Osteoblast (primary cell): ENCODE measurements at regions not wholly inside any gene's neighbourhood (a gene's known extent, or its start where the extent isn't known, plus 50 kb on each side); places are given as distances from the start of the nearest gene placed in this dataset.

ENCODE experiments used
- DNase-seq: peaks from one replicate; pipeline ENCODE4 v3.0.0; 2011; ENCODE audit warnings: low spot score, mixed read lengths; ENCODE audit not compliant: insufficient read length; ENCODE audit errors: missing footprints
- H2AFZ ChIP-seq: 2 replicates; pipeline ENCODE4 v1.6.0; 2011; ENCODE audit warnings: mild to moderate bottlenecking, low read length
- H3K27ac ChIP-seq: 2 replicates; pipeline ENCODE4 v1.5.1; 2011; ENCODE audit warnings: mild to moderate bottlenecking, low read depth, low read length, moderate library complexity
- H3K27me3 ChIP-seq: 2 replicates; pipeline ENCODE4 v1.6.0; 2012; ENCODE audit warnings: mild to moderate bottlenecking, control low read depth, inconsistent platforms, low read length, moderate library complexity; ENCODE audit not compliant: insufficient read depth
- H3K36me3 ChIP-seq: 2 replicates; pipeline ENCODE4 v1.5.1; 2011; ENCODE audit warnings: mild to moderate bottlenecking, low read length, control low read depth, moderate library complexity; ENCODE audit not compliant: insufficient read depth
- H3K4me1 ChIP-seq: 2 replicates; pipeline ENCODE4 v1.5.1; 2011; ENCODE audit warnings: mild to moderate bottlenecking, low read length, control low read depth, moderate library complexity; ENCODE audit not compliant: insufficient read depth
- H3K4me2 ChIP-seq: 2 replicates; pipeline ENCODE4 v1.6.0; 2011; ENCODE audit warnings: mild to moderate bottlenecking, low read length; ENCODE audit not compliant: insufficient read depth
- H3K4me3 ChIP-seq: fragments of 200-600 bp; sonication (generic); 3 replicates; pipeline ENCODE4 v1.5.1; 2012; ENCODE audit warnings: mild to moderate bottlenecking, low read length, inconsistent platforms; ENCODE audit not compliant: insufficient read depth
- H3K79me2 ChIP-seq: 2 replicates; pipeline ENCODE4 v1.6.0; 2012; ENCODE audit warnings: mild to moderate bottlenecking, low read length, control low read depth, inconsistent platforms; ENCODE audit not compliant: insufficient read depth
- H3K9me3 ChIP-seq: 2 replicates; pipeline ENCODE4 v1.5.1; 2011; ENCODE audit warnings: low read depth, low read length, control low read depth
- H4K20me1 ChIP-seq: 2 replicates; pipeline ENCODE4 v1.6.0; 2012; ENCODE audit warnings: mild to moderate bottlenecking, low read length, control low read depth; ENCODE audit not compliant: insufficient read depth
- TF ChIP-seq, protein P1 (sequence below): IDR thresholded peaks from 2 replicates; pipeline ENCODE4 v1.5.1; 2011; ENCODE audit warnings: mild to moderate bottlenecking, low read depth, low read length, moderate library complexity; ENCODE audit errors: extremely low read depth

DNA sequence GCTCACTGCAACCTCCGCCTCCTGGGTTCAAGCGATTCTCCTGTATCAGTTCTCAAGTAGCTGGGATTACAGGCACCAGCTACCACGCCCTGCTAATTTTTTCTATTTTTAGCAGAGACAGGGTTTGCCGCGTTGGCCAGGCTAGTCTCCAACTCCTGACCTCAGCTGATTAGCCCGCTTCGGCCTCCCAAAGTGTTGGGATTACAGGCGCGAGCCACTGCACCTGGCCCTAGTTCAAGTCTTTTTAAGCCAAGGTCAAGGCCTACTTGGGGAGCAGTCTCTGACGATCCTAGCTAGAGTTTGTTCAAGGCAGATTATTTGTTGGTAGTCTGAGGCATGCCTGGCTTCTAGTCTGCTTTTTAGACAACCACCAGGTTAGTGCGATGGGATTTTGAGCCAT lies 709.5 kb upstream of the COBL start:
- Histone ChIP-seq H3K4me1 (no peaks in the 10 kb centered on the region), H3K36me3 (no peaks in the 10 kb centered on the region), H3K4me2 (no peak overlapping the region), H3K79me2 (no peaks in the 10 kb centered on the region), H3K9me3 (no peaks in the 10 kb centered on the region), H3K27me3 (no peaks in the 10 kb centered on the region), H3K27ac (no peak overlapping the region), H2AFZ (no peak overlapping the region), H3K4me3 (no peak overlapping the region), H4K20me1 (no peaks in the 10 kb centered on the region)
- DNase-seq = no peak
- TF ChIP-seq, protein P1, sequence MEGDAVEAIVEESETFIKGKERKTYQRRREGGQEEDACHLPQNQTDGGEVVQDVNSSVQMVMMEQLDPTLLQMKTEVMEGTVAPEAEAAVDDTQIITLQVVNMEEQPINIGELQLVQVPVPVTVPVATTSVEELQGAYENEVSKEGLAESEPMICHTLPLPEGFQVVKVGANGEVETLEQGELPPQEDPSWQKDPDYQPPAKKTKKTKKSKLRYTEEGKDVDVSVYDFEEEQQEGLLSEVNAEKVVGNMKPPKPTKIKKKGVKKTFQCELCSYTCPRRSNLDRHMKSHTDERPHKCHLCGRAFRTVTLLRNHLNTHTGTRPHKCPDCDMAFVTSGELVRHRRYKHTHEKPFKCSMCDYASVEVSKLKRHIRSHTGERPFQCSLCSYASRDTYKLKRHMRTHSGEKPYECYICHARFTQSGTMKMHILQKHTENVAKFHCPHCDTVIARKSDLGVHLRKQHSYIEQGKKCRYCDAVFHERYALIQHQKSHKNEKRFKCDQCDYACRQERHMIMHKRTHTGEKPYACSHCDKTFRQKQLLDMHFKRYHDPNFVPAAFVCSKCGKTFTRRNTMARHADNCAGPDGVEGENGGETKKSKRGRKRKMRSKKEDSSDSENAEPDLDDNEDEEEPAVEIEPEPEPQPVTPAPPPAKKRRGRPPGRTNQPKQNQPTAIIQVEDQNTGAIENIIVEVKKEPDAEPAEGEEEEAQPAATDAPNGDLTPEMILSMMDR = no peak

DNA sequence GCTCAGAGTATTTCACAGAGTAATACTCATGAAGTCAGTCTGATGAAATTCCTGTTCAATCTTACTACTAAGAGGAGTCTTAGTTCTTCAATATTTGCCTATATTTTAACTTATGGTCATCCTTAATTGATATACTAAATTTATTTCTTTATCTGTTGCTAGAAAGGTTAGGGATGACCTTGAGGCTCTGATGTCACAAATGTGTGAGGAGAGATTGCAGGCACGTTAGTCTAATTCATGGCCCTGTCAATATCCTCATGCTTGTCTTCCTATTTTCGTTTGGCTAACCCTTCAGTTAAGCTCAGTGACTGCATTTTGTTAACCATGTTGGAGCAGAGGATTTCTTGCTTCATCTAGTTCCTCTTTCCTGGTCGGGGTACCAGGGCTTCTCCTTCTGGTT lies 704.7 kb upstream of the COBL start:
- Histone ChIP-seq H3K27ac (no peak overlapping the region), H4K20me1 (no peaks in the 10 kb centered on the region), H2AFZ (no peak overlapping the region), H3K4me1 (no peaks in the 10 kb centered on the region), H3K4me2 (no peak overlapping the region), H3K79me2 (no peaks in the 10 kb centered on the region), H3K27me3 (no peaks in the 10 kb centered on the region), H3K9me3 (peaks cover 5% of the 10 kb centered on the region), H3K36me3 (no peaks in the 10 kb centered on the region), H3K4me3 (no peak overlapping the region)
- no peak for DNase-seq
- TF ChIP-seq, protein P1 = no peak

DNA sequence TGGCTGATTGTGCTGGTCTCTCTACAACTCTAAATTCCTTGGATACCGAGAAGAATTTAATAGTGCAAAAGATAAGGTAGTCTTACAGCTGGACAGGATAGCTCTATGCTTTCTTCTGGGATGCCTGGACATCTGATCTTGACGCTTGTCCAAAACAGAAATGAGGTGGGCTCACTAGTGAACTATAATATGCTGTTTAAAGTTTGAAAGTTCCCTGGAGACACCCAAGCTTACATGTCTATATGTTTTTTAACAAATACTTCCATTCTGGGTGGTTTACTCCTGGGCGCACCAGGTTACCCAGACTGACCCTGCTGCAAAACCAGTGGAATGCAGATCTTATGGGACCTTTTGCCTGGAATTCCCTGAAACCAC lies 702.1 kb upstream of the COBL start:
- H3K79me2 ChIP-seq = no peaks in the 10 kb centered on the region
- DNase-seq = no peak
- H3K4me1 ChIP-seq = no peaks in the 10 kb centered on the region
- H3K4me2 ChIP-seq = no peak overlapping the region
- H3K4me3 ChIP-seq = no peak overlapping the region
- no peaks in the 10 kb centered on the region for H3K36me3 ChIP-seq
- H3K27me3 ChIP-seq = no peaks in the 10 kb centered on the region
- no peak overlapping the region for H3K27ac ChIP-seq
- peaks cover 5% of the 10 kb centered on the region for H3K9me3 ChIP-seq
- no peak overlapping the region for H2AFZ ChIP-seq
- H4K20me1 ChIP-seq = no peaks in the 10 kb centered on the region
- TF ChIP-seq, protein P1 = no peak

- TF ChIP-seq, protein P1 = no peak
- no peaks in the 10 kb centered on the region for H3K27me3 ChIP-seq
- no peak overlapping the region for H3K4me2 ChIP-seq
- no peak overlapping the region for H3K27ac ChIP-seq
- H2AFZ ChIP-seq = no peak overlapping the region
- no peaks in the 10 kb centered on the region for H3K79me2 ChIP-seq
- peaks cover 5% of the 10 kb centered on the region for H3K9me3 ChIP-seq
- no peaks in the 10 kb centered on the region for H3K4me1 ChIP-seq
- H3K36me3 ChIP-seq = no peaks in the 10 kb centered on the region
- peak; percentile 1 for DNase-seq
- H4K20me1 ChIP-seq = no peaks in the 10 kb centered on the region
- H3K4me3 ChIP-seq = no peak overlapping the region
Observed at GRCh38 chr7:52017802-52018679, 701.4 kb upstream of the COBL start.
